ENCODE measurements at regions not wholly inside any gene's neighbourhood (a gene's known extent, or its start where the extent isn't known, plus 50 kb on each side); places are given as distances from the start of the nearest gene placed in this dataset.

DNA sequence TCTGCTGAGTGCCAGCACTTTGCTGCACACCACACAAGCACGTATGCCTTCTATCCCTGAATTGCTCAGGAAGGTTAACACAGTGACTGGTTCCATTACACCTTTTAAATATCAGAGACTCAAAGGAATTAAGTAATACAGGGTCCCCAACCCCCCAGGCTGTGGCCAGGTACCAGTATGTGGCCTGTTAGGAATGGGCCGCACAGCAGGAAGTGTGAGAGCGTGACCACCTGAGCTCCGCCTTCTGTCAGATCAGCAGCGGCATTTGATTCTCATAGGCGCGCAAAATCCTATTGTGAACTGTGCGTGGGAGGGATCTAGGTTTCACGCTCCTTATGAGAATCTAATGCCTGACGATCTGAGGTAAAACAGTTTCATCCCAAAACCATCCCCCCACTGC is 194.5 kb downstream of the FOXO1 start:
- DNase-seq (ENCODE audit: low read depth, low spot score) = no peak

DNA sequence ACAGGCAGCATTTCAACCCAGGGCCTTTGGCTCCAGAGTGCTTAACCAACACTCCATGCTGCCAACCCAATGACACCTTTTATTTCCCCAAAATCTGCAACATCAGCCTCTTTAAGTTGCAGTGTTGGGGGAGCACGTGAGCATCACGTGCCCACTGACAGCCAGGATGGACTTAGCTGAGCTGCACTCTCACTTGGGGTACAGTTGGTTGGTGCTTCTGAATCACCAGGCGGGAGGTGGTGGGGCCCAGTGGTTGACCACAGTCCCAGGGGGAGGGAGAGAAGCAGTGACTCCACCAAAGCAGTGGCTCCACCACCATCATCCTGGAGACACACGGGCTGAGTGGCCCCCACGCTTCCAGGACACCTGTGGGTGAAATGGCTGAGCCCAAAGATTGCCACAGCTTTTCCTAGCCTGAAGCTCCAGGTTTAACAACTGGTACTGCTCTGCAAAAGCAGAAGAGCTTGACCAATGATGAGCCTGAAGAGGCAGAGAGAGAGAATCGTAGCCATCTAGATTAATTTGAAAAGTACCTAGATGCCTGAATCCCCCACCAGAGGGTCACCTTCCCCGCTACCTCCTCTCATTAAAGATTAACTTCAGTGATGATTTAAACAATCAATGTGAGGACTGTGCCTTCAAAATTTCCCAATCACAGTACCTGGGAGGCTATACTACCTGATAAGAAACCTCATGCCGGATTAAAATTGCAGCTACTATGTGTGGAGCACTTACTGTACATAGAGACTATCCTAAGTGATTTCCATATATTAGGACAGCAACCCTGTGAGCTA is 193.8 kb downstream of the FOXO1 start:
- DNase-seq (ENCODE audit: low read depth, low spot score) = no peak

DNA sequence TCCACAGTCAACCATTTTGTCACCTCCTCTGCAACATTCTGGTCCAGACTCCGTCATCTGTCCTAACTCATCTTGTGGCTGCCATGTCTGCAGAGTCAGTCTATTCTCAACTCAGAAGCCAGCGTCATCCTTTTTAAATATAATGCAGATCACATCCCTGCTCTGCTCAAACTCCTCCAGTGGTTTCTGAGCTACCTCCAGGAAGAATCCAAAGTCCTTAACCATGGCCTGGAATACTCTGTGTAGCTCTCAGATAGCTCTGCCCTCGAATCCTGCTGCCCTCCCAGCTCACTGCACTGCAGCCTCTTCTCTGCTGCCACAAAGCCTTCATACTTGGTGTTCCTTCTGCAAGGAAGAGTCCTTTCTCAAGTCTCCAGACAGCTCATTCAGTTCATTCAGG is 190.8 kb downstream of the FOXO1 start:
- DNase-seq (ENCODE audit: low read depth, low spot score) = no peak

DNA sequence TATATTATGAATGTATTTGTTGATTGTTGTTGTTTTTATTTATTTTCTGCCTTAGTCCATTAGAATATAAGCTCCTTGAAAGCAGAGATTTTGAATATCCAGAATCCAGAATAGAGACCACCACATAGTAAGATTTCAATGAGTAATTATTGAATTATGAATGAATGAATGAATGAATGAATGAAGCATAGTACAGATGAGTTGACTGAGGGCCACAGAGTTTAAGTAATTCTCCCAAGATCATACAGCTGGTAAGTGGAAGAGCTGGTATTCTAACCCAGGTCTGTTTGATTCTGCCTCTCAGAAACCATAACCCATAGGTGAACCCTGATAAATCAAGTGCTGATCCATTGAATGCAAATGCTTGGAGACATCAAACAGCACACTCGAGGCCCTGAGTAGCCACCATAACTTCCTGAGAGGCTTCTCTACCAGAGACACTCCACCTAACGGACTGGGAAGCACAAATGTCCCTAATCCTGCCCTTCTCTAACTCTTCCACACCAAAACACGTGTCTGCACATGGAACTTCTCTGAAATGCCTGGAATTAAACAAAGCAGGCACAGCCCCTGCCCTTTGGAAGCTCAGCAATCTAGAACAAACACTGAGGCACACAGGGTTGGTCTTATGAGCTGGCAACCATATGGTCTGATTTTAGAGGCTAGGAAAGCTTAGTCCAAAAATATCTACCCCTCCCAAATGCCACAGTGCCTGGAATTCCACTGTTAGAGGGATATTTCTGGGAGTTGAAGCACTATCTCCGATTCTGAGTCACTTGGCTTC is 190.1 kb downstream of the FOXO1 start:
- no peak for DNase-seq (ENCODE audit: low read depth, low spot score)

DNA sequence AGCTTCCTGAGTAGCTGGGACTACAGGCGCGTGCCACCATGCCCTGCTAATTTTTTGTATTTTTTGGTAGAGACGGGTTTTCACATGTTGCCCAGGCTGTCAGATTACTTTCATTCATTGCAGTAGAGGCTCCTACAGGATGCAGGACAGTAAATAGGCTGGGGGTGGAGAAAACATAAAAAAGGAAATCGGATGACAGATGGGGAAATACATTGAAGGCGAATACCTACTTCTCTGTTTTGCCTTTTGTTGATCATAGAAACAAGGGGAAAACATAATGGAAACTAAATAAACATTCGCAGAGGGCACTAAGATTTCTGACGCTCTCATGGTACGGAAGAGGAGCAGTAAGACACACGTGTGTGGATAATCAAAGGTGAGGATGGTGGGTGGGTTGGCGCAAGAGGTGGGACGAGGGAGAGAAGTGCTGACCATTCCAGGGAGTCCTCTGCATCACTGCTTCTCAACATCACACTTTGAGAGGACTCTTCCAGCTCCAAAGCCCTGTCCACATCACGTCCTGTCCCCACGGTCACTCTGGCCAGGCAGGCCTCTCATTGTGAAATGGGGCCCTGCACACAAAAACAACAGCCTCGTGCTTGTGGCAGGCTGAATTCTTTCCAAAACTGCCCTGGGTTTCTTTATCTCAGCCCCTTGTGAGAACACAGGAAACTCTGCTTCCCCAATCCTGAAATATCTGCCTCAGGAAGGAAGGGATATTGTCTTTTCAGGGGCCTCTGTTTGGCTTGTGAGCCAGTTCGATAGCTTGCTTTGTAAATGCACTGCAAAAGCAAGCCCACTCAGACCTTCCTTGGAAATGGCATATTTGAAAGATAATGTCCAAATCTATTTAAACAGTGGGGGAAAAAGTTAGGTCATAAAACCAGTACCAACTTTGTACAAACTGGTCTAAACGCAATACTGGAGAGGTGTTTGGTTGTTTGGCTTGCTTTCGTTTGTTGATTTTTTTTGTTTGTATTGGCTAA is 188.5 kb downstream of the FOXO1 start:
- no peak for DNase-seq (ENCODE audit: low read depth, low spot score)

DNA sequence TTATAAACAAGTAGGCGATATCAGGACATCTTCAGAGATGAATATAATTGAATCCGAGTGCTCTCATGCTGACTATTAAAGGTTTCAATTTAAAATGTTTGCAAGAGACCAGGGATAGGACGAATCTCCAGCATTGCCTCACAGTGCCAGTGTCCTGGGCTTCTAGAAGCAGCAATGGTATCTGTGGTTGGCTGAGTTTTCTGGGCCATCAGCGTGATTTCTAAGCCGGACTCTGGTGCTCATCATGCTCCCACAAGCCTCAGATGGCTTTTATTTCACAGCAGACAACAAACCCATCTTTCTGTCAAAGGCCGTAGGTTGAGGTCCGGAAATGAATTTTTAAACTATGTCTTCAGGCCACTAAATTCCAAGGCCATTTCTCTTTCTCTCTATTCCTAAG is 187.7 kb downstream of the FOXO1 start:
- DNase-seq (ENCODE audit: low read depth, low spot score) = no peak

DNA sequence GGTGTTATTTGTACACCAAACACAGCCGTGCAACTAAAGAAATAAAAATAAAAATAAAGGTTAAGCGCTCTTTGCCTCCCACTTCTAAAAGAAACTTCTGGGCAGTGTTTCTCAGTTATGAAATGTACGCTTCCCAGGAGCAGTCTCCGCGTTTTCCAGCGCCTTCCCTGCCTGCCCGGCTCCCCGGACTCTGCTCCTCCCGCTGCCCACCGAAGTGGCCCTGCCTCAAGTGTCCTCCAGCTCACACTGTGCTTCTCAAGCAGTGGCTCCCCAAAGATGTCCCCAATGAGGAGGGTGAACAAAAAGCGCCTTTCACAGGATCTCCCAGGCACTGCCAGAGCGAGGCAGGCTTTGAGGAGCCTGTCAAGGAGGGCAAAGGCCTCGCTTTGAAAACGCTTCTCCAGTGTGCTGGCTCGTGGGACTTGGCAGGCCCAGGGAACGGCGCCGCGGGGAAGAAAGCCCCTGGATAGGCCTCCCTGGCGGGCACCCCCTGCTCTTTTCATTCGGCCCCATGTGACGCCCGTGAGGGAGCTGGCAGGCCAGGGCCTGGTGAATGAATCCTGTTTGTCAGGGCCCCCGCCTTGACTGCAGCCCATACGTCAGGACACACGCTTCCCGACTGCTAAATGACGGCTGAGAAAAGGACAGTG is 187.1 kb downstream of the FOXO1 start:
- no peak for DNase-seq (ENCODE audit: low read depth, low spot score)

DNA sequence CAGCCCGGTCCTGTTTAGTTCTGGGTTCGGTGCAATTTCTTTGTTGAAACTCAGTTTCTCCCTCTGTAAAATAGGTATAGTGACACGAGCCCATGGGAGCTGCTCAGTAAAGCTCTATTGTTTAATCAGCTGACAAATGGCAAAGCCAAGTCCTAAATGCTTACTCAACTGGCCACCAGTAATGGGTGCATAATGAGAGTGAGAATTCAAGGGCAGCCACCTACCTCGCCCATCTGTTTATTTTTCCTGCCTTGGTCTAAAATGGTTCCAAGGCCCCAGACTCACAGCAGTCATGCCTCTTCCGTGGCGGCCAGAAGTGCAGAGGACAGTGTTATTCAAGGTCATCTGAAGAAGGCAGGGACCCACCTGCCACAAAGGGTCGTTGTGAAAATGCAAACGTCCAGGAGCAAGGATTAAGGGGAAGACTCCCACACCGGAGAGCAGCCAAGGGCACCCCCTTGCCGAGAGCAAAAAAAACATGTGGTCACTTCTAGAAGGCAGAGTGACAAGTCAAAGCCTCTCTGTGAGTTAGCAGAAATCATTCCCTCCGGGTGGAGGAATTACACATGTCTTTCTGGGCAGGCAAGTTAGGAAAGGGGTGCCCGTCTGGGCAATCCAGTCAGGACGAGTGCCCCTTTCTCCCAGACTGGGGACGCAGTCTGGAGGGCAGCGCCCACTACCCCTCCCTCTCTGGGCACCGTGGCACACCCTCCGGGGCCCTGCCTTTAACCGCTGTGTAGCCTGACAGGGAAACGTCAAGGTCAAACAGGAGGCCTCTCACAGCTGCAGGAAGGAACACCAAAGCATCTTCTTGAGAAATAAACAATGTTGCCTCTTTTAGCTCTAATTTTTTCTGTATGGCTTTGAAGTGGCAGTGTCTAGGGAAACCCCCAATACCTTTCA is 186.2 kb downstream of the FOXO1 start:
- DNase-seq (ENCODE audit: low read depth, low spot score) = no peak

DNA sequence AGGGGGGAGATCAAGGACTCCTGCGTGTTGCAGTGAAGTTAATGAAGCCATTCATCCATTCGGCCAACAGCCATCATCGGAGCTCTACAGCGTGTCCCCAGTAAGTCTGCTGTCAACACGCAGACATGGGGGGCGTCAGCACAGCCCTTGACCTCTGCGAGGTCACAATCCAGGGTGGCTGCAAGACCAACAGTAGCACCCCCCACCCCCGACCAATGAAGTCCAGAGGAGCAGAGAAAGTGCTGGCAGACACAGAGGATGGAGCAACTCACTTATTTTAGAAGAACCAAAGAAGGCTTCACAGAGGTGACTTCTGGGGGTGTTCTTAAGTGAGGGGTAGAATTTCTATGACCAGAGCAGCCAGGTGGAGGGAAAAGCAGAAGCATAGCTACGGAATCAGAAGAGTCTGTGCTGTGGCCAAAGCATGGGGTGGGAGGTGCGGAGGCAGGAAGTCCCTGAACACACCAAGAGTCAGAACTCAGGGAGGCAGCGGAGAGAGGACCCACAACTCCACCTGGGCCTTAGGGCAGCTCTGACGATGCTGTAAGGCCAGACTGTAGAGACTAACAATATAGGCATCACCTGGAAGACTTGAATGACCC is 185.4 kb downstream of the FOXO1 start:
- DNase-seq (ENCODE audit: low read depth, low spot score) = no peak

DNA sequence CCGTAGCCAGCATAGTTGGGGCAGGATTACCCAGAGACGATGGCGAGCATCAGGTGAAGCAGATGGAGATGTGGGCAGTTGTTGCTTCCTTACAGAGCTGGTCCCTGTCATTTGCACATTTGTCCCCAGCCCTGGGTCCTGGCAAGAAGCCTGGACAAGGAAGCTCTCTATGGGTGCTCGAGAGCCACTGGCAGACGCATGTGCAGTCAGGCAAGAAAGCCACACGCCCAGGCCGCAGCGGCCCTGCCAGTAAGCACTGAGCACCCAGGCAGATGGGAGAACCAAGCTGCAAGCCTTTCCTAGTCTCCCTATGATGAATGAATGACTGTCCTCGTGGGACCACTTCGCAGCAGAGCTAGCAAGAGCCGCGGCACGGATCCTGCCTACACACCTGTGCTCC is 182.8 kb downstream of the FOXO1 start:
- no peak for DNase-seq (ENCODE audit: low read depth, low spot score)

DNA sequence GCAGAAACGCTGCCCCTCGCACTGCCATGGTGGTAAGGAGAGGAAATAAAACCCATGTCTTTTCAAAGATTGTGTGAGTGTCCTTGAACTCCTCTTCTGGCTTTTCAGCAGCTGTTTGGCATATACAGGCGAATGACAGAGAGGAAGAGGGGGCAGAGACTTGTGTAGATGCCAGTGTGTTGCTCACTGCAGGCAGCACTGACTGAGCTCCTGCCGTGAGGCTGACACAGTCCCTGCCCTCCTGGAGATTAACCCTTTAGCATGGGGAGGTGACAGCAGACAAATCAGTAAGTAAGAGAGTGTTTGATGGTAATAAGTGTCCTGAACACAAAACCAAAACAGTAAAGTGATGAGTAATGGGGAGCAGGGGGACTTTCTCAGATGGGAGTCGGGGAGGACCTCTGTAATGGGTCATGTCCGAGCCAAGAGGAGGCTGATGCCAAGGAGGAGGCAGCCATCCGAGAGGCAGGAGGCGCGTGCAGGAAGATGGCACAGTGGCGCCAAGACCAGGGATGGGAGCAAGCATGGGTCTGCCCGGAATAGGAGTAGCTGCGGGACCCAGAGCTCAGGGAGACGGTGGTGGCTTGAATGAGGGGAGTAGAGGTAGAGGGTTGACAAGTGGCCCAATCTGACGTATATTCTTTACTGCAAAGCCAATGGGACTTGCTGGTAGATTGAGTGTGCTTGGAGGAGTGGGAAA is 182.2 kb downstream of the FOXO1 start:
- no peak for DNase-seq (ENCODE audit: low read depth, low spot score)

DNA sequence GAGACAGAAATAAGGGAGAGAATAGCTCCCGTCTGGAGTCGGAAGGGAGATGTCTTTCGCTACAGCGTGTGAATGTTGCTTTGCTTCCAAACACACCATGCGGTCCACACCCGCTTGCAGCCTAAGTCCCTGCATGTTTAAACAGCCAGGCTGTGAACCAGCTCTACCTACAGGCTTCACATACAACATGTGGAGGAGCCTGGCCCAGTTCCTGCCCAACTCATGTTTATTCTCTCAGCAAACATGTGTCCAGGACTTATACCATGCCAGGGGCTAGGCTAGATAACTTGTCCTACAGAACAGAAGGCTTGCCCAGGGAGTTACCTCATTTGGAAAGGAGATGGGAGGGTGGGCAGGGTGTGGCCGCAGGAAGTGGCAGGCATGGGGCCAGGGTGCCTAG is 181.5 kb downstream of the FOXO1 start:
- DNase-seq (ENCODE audit: low read depth, low spot score) = no peak

DNA sequence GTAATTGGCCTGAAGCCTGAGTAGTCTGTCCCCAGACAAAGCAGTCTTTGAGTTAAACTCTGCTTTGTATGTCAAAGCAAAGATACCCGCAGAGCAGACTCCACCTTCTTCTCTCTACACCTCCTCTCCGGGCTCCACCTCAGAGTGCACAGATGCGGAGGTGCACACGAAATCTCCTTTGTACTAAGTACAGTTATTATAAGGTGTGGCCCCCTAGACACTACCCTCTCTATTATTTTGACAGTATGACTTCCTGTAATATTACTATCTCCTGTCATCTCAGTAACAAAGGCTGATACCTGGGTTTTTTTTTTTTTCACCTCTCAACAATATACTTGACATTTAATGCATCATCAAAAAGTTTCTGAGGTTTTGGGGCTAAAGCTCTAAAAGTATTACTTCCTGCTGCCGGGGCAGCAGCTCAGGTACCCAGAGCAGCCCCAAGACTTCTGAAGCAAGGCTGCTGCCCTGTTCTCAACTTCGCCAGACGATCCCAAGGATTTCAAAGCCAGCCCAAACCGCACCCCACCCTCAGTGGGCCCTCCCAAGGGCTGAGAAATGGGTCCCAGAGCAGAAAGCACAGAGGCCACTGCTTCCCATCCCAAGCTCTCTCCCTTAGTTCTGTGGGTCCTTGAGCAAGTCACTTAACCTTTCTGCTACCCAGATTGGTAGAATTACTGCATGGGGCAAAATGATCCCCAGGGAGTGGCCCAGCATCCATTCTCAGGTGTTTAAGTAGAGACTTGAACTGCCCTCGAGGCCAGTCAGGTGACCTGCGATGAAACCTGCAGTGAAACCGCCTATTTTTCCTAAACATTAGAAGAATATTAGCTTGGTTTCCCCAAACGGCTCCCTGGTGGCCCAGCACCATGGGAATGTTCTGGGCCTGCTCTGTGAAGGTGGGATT is 180.6 kb downstream of the FOXO1 start:
- DNase-seq (ENCODE audit: low read depth, low spot score) = no peak

DNA sequence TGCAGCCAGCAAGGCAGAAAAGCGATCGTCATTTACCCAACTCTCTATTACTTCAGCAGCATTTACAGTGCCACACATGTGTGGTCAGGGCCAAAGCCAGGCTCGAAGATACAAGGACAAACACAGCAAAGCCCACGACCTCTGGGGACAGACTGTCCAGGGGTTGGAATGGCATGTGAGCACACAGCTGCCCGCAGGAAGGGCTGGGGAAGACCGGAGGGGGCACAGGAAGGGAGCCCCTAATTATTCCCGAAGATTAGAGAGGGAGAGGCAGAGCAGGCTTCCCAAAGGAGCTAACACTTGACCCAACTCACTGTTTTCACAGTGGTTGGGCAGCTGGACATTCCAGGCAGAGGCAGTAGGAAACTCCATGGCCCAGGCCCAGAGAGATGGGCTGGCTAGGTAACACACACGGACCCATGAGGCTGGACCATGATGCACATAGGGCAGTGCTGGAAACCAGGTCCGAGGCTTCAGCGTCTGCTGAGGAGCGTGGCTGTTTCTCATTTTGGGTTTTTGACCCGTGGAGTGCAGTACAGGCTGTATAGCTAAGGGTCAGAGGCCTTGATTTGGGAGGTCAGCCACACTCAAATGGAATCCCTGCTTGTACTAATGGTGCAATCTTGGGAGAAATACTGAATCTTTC is 179.8 kb downstream of the FOXO1 start:
- no peak for DNase-seq (ENCODE audit: low read depth, low spot score)

DNA sequence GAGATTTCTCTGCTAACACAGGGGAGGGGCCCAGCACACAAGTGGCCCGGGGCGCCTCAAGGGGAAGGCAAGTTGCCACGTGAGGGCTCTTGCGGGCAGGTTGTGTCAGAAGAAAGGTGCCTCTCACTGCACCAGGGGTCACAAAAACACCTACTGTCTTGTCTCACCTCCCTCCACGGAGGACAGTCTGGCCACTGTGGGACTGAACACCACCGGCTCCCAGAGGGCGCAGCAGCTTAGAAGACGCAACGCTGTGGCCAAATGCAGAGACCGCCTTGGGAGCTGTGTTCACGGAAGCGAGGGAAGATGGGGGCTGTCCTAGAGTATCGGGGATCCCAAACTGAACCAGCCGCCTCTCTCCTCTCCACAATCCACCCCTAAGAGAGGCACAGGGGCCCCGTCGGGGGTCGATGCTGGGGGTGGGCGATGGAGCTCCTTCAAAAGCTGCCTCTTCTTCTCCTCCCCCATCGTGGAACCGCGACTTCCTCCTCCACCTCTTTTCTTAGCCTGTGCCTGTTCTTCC is 177.5 kb downstream of the FOXO1 start:
- no peak for DNase-seq (ENCODE audit: low read depth, low spot score)

DNA sequence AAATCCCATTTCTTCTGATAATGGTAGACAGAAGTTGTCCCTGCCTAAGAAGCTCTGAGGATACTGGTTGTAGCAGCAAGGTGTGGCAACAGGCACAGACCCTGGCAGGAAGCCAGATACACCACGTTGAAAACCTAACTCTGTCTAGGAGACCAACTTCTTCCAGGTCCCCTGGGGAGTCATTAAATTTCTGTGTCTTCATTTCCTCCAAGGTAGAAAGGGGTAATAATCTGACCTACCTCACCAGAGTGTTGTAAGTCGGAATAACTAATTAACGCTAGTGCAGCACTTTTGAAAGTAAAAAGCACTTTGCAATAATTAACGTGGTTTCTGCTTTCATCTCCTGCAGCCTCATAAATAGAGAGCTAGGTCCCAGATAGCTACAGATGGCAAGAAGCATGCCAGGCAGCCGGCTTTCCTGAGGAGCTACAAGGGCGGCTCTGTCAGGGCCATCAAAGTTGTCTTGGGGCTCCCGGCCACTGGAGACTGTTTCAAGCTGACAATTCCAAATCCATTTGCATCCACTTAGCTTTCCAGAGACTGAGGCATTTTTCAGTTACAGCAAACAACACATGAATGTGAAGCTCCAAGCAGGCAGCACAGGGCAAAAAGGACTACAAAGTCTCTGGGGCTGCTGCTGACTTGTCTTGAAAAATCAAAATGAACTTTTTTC is 176.2 kb downstream of the FOXO1 start:
- DNase-seq (ENCODE audit: low read depth, low spot score) = no peak

DNA sequence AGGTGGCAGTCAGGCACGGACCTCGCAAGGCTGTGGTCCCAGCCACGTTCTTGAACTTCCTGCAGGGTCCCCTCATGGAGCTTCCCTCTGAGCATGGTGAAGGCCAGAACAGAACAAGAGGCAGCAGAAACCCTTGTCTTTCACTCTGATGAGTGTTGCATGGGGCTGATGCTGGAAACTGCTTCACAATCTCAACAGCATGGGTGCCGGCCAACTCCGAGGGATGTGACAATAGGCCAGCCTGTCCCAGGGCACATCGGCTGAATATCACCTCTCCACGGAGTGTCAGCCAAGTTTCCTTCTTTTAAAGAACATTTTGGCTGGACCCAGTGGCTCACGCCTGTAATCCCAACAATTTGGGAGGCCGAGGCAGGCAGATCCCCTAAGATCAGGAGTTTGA is 173.9 kb downstream of the FOXO1 start:
- DNase-seq (ENCODE audit: low read depth, low spot score) = no peak

Measured in brain pericyte (primary cell).